HCT116 (cell line): ENCODE measurements at regions not wholly inside any gene's neighbourhood (a gene's known extent, or its start where the extent isn't known, plus 50 kb on each side); places are given as distances from the start of the nearest gene placed in this dataset.

Source experiments
- ATAC-seq: fragments of 200-7000 bp; cut with Tn5 transposase; 2 replicates; pipeline ENCODE4 v1.9.1; 2020; ENCODE audit warnings: mild to moderate bottlenecking, moderate library complexity
- BruUV-seq: library from RNA; stranded (reverse); fragments of 400-500 nt; replicated peaks from 2 replicates; lab custom pipeline; 2021; lab: Mats Ljungman, UMichigan
- CTCF ChIA-PET: fragments of 300-600 bp; sonication (Branson Sonifier 250); formaldehyde crosslinking; loops from one replicate; lab custom pipeline; 2021; ENCODE audit warnings: antibody characterized with exemption; lab: Charles Lee
- POLR2A ChIA-PET: fragments of 300-600, 350-600 bp; sonication (Branson Sonifier 250); formaldehyde crosslinking; loops from one replicate; lab custom pipeline; 2021; ENCODE audit warnings: antibody characterized with exemption; lab: Charles Lee
- RAD21 ChIA-PET, 2 experiments: fragments of 300-600 bp; sonication (Branson Sonifier 250); formaldehyde crosslinking; loops; one replicate each; lab custom pipeline; 2023; ENCODE audit warnings: low total read pairs in 2 of 2; ENCODE audit not compliant: uncharacterized antibody in 2 of 2, unreplicated experiment in 2 of 2, low non-redundant PET in 1 of 2; lab: Charles Lee
- DNase-seq: peaks from one replicate; pipeline ENCODE4 v3.0.0-alpha.2; 2010; ENCODE audit warnings: low read depth, low spot score
- H2AFZ ChIP-seq: fragments of 200-600 bp; shearing (Covaris generic), sonication (generic); 2 replicates; pipeline ENCODE4 v1.6.1; 2017; ENCODE audit warnings: low read depth, mixed run types, mixed read lengths, antibody characterized with exemption, low read length; ENCODE audit not compliant: poor library complexity, severe bottlenecking
- H3K27ac ChIP-seq: 2 replicates; pipeline ENCODE4 v1.5.1; 2012; ENCODE audit warnings: low read depth, low read length
- H3K27me3 ChIP-seq: fragments of 200-600 bp; sonication (generic); 2 replicates; pipeline ENCODE4 v1.6.1; 2016; ENCODE audit warnings: mixed run types, low read length, mixed read lengths; ENCODE audit not compliant: insufficient read depth
- H3K36me3 ChIP-seq, 2 experiments: fragments of 200-500 bp in 1 of 2; fragments of 200-600 bp in 1 of 2; sonication (Bioruptor generic) in 1 of 2; sonication (generic) in 1 of 2; 2 replicates each; pipeline versions ENCODE4 v1.5.1 to v1.6.1; 2014 to 2016; ENCODE audit warnings: low read length in 2 of 2, inconsistent platforms in 1 of 2, mixed read lengths in 1 of 2, mixed run types in 1 of 2; ENCODE audit not compliant: insufficient read depth in 2 of 2, control insufficient read depth in 1 of 2
- H3K4me1 ChIP-seq, 2 experiments: fragments of 200-600 bp in 1 of 2; sonication (generic) in 1 of 2; 2 replicates each; pipeline versions ENCODE4 v1.5.1 to v1.6.1; 2012 to 2017; ENCODE audit warnings: low read length in 2 of 2, inconsistent platforms in 1 of 2, mild to moderate bottlenecking in 1 of 2, mixed read lengths in 1 of 2, mixed run types in 1 of 2, moderate library complexity in 1 of 2; ENCODE audit not compliant: insufficient read depth in 2 of 2, control insufficient read depth in 1 of 2
- H3K4me2 ChIP-seq: fragments of 200-600 bp; sonication (generic); 2 replicates; pipeline ENCODE4 v1.6.1; 2017; ENCODE audit warnings: mixed run types, low read length, mixed read lengths
- H3K4me3 ChIP-seq, 2 experiments: fragments of 200-600 bp in 1 of 2; sonication (generic) in 1 of 2; replicated peaks in 1 of 2; 2 replicates each; pipeline ENCODE4 v1.5.1; 2011 to 2016; ENCODE audit warnings: low read length in 2 of 2, control low read depth in 1 of 2, low read depth in 1 of 2, mild to moderate bottlenecking in 1 of 2, mixed read lengths in 1 of 2, mixed run types in 1 of 2
- H3K79me2 ChIP-seq: fragments of 200-600 bp; sonication (generic); 2 replicates; pipeline ENCODE4 v1.6.1; 2017; ENCODE audit warnings: mild to moderate bottlenecking, mixed run types, low read length, moderate library complexity, mixed read lengths; ENCODE audit not compliant: insufficient read depth
- H3K9ac ChIP-seq: fragments of 200-600 bp; sonication (generic); 2 replicates; pipeline ENCODE4 v1.6.1; 2016; ENCODE audit warnings: low read length, mixed read lengths
- H3K9me2 ChIP-seq: fragments of 200-600 bp; sonication (generic), shearing (Covaris generic); 2 replicates; pipeline ENCODE4 v1.6.1; 2017; ENCODE audit warnings: mixed run types, mild to moderate bottlenecking, moderate library complexity; ENCODE audit not compliant: insufficient read depth
- H3K9me3 ChIP-seq, 2 experiments: fragments of 200-500 bp in 1 of 2; fragments of 200-600 bp in 1 of 2; sonication (Bioruptor generic) in 1 of 2; sonication (generic) in 1 of 2; 2 replicates each; pipeline ENCODE4 v1.6.1; 2014 to 2017; ENCODE audit warnings: low read length in 2 of 2, mixed read lengths in 2 of 2, inconsistent platforms in 1 of 2, low read depth in 1 of 2, mild to moderate bottlenecking in 1 of 2, mixed run types in 1 of 2, moderate library complexity in 1 of 2; ENCODE audit not compliant: control insufficient read depth in 1 of 2, insufficient read depth in 1 of 2
- H4K20me1 ChIP-seq: fragments of 200-600 bp; sonication (generic), shearing (Covaris generic); 2 replicates; pipeline ENCODE4 v1.6.1; 2017; ENCODE audit warnings: mixed run types, mild to moderate bottlenecking, moderate library complexity; ENCODE audit not compliant: insufficient read depth
- CTCF ChIP-seq, 3 experiments: fragments of 200-600 bp in 1 of 3; sonication (generic) in 1 of 3; IDR thresholded peaks in 2 of 3; conservative IDR thresholded peaks in 1 of 3; 2 replicates each; pipeline ENCODE4 v1.5.1; 2012 to 2017; ENCODE audit warnings: low read depth in 2 of 3, low read length in 2 of 3, antibody characterized with exemption in 1 of 3, borderline replicate concordance in 1 of 3, control low read depth in 1 of 3, mild to moderate bottlenecking in 1 of 3, mixed read lengths in 1 of 3, mixed run types in 1 of 3, moderate library complexity in 1 of 3; ENCODE audit not compliant: insufficient read depth in 1 of 3
- JUND ChIP-seq: IDR thresholded peaks from 2 replicates; pipeline ENCODE4 v1.6.1; 2012
- POLR2A ChIP-seq: IDR thresholded peaks from 2 replicates; pipeline ENCODE4 v1.7.0; 2011; ENCODE audit warnings: borderline replicate concordance; ENCODE audit not compliant: insufficient read depth, insufficient read length; ENCODE audit errors: extremely low read depth
- POLR2AphosphoS5 ChIP-seq: IDR thresholded peaks from 2 replicates; pipeline ENCODE4 v1.6.1; 2011; ENCODE audit warnings: mild to moderate bottlenecking, low read depth, low read length, moderate library complexity
- TCF7L2 ChIP-seq: IDR thresholded peaks from 2 replicates; pipeline ENCODE4 v1.7.0; 2011; ENCODE audit warnings: borderline replicate concordance, inconsistent platforms; ENCODE audit not compliant: insufficient read depth, insufficient read length; ENCODE audit errors: extremely low read depth
- YY1 ChIP-seq: IDR thresholded peaks from 2 replicates; pipeline ENCODE4 v1.6.1; 2011; ENCODE audit warnings: low read length, low read depth, moderate library complexity, mild to moderate bottlenecking; ENCODE audit not compliant: insufficient replicate concordance; ENCODE audit errors: extremely low read depth
- ZBTB33 ChIP-seq: IDR thresholded peaks from 2 replicates; pipeline ENCODE4 v1.6.1; 2011; ENCODE audit warnings: mild to moderate bottlenecking, low read length, moderate library complexity; ENCODE audit not compliant: insufficient replicate concordance; ENCODE audit errors: extremely low read depth
- ZFX ChIP-seq: fragments of 450-650 bp; IDR thresholded peaks from 2 replicates; pipeline ENCODE4 v1.6.1; 2017
- intact Hi-C: fragments of 100-400 bp; cut with micrococcal nuclease; formaldehyde crosslinking; loops from 2 replicates; pipeline ENCODE4 v1.10.0; 2022
- TF ChIP-seq, protein P1 (sequence below): IDR thresholded peaks from 2 replicates; pipeline ENCODE4 v1.6.1; 2012; ENCODE audit warnings: low read depth

- TF ChIP-seq ZBTB33, result no peak
- no peak for TF ChIP-seq JUND
- no peak for TF ChIP-seq ZFX
Measured at GRCh38 chr21:28790335-28790734, 202.3 kb downstream of the LTN1 start (continued).

DNA sequence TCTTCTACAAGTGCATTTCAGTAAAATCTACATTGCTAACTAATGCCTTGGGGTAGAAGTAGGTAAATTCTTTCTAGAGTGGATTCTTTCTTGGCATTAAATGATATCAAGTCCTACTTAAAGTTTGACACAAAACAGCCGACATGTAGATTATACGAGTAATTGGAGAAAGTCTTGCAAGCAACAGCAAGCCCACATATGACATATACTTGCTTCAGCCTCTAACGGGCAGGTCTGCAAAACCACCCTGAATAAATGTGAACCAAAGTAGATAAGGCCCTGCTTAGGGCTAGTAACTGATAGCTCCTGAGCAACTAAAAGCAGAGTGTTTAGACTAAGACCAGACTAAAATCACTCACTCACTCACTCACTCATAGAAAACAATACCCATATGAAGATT lies 203.2 kb downstream of the LTN1 start:
- no peak for DNase-seq
- Histone ChIP-seq H3K4me3 (no peak overlapping the region), H3K9me2 (no peaks in the 10 kb centered on the region), H3K27ac (no peak overlapping the region), H3K9ac (no peak overlapping the region), H3K4me1 (no peaks in the 10 kb centered on the region)
- BruUV-seq, result no TSS peak
- TF ChIP-seq TCF7L2, result no peak
- TF ChIP-seq, protein P1, sequence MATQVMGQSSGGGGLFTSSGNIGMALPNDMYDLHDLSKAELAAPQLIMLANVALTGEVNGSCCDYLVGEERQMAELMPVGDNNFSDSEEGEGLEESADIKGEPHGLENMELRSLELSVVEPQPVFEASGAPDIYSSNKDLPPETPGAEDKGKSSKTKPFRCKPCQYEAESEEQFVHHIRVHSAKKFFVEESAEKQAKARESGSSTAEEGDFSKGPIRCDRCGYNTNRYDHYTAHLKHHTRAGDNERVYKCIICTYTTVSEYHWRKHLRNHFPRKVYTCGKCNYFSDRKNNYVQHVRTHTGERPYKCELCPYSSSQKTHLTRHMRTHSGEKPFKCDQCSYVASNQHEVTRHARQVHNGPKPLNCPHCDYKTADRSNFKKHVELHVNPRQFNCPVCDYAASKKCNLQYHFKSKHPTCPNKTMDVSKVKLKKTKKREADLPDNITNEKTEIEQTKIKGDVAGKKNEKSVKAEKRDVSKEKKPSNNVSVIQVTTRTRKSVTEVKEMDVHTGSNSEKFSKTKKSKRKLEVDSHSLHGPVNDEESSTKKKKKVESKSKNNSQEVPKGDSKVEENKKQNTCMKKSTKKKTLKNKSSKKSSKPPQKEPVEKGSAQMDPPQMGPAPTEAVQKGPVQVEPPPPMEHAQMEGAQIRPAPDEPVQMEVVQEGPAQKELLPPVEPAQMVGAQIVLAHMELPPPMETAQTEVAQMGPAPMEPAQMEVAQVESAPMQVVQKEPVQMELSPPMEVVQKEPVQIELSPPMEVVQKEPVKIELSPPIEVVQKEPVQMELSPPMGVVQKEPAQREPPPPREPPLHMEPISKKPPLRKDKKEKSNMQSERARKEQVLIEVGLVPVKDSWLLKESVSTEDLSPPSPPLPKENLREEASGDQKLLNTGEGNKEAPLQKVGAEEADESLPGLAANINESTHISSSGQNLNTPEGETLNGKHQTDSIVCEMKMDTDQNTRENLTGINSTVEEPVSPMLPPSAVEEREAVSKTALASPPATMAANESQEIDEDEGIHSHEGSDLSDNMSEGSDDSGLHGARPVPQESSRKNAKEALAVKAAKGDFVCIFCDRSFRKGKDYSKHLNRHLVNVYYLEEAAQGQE, result no peak
- TF ChIP-seq POLR2A, result no peak
- no peak for TF ChIP-seq CTCF (IDR thresholded peaks at IDR 0.05 in 2 of 3, conservative IDR thresholded peaks at IDR 0.05 in 1 of 3; ENCODE audit: borderline replicate concordance in 1 of 3, insufficient read depth in 1 of 3, low read depth in 2 of 3, low read length in 2 of 3)
- TF ChIP-seq YY1, result no peak
- TF ChIP-seq POLR2AphosphoS5, result no peak
- TF ChIP-seq, all 23 proteins: peak for 0
- Histone ChIP-seq H3K27me3 (0 out of 2 replicates have a peak, but pooled peaks cover under 1% of the 10 kb centered on the region), H3K79me2 (no peaks in the 10 kb centered on the region), H3K36me3 (no peaks in the 10 kb centered on the region), H2AFZ (no peak overlapping the region), H4K20me1 (no peaks in the 10 kb centered on the region), H3K9me3 (no peaks in the 10 kb centered on the region), H3K4me2 (no peak overlapping the region)
- ChIA-PET POLR2A (no interaction called here), RAD21 (no interaction called here), CTCF (no interaction called here)
- ATAC-seq, result no peak
- intact Hi-C loops, result no loop called here
